ENCODE measurements at regions not wholly inside any gene's neighbourhood (a gene's known extent, or its start where the extent isn't known, plus 50 kb on each side); places are given as distances from the start of the nearest gene placed in this dataset.

- no peak for DNase-seq
- in situ Hi-C loops (cut with MboI; ENCODE audit: low pct_unique_long_range_greater_than_20kb, low sequenced_read_pairs): no loop called here
Observed at GRCh38 chr3:176755977-176756376, 441.3 kb downstream of the TBL1XR1 start.

GRCh38 chr3:176755552-176755951 is 441.7 kb downstream of the TBL1XR1 start:
- no peak for DNase-seq
- in situ Hi-C loops (cut with MboI; ENCODE audit: low pct_unique_long_range_greater_than_20kb, low sequenced_read_pairs): no loop called here

DNA sequence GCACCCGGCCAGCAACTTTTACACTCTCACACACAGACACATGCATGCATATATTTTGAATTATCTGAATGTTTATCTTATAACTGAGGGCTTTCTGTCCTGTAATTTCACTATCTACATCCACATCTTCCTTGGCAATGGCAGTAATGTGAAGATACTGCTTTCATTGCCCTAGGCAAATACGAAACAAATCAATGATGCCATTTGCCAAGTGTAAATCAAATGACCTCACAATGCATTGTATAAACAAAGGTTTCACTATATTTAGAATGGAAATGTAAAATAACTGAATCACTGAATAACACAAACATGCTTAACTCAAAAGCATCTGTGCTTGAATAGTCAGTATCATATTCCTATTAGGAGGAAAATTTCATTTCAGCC is 455.6 kb downstream of the TBL1XR1 start:
- in situ Hi-C loops (cut with MboI; ENCODE audit: low pct_unique_long_range_greater_than_20kb, low sequenced_read_pairs): no loop called here
- DNase-seq: no peak

- DNase-seq: no peak
- in situ Hi-C loops (cut with MboI; ENCODE audit: low pct_unique_long_range_greater_than_20kb, low sequenced_read_pairs): no loop called here
Observed at GRCh38 chr3:176740906-176741663, 456.2 kb downstream of the TBL1XR1 start.

DNA sequence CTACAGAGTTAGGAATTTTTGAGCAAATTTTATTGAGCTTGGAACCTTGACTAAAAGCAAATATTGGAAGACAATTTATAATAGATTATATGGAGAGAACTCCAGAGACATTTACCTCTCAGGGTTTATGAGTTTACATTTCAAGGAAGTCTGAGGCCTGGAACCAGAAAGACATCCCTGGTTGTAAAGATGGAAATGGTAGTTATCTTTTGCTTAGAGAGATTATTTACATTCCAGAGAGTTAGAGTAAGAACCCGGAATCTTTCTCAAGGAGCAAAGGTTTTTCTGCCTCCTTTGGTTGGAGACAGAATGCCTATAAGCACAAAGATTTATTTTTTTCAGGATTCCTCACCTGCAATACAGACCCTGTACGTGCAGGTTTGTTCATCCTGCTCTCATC is 458.1 kb downstream of the TBL1XR1 start:
- in situ Hi-C loops (cut with MboI; ENCODE audit: low pct_unique_long_range_greater_than_20kb, low sequenced_read_pairs): no loop called here
- no peak for DNase-seq

DNA sequence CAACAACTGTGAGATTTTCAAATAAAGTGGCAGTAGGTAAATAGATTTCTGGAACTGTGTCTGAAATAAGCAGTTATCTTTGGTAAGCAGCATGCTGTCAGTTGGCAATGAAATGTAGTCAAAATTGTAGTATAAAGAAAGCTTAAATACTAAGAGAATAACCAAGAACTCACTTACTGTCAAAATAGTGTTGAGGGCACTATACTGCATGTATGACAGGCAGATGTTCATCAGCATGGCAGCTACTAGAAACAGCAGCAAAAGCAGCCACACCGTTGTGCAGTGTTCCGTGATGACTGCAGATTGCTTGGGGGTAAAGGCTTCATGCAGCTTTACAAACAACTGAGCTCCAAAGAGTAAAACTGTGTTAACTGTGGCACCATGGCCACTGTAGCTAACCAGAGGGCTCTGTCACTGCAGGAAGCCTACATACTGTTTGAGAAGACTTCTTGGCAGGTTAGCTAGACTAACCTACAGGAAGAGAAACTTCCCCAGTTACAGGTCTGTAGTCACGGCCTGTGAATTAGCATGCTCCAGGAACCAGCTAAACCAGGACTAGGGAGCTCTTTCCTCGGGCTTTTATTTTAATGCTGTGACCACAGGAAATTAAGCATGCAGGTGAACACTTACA is 459.7 kb downstream of the TBL1XR1 start:
- DNase-seq: no peak
- in situ Hi-C loops (cut with MboI; ENCODE audit: low pct_unique_long_range_greater_than_20kb, low sequenced_read_pairs): no loop called here

- no peak for DNase-seq
- in situ Hi-C loops (cut with MboI; ENCODE audit: low pct_unique_long_range_greater_than_20kb, low sequenced_read_pairs): no loop called here
Observed at GRCh38 chr3:176734146-176734545, 463.1 kb downstream of the TBL1XR1 start.

GRCh38 chr3:176724394-176724759 is 472.9 kb downstream of the TBL1XR1 start:
- no peak for DNase-seq
- in situ Hi-C loops (cut with MboI; ENCODE audit: low pct_unique_long_range_greater_than_20kb, low sequenced_read_pairs): no loop called here

DNA sequence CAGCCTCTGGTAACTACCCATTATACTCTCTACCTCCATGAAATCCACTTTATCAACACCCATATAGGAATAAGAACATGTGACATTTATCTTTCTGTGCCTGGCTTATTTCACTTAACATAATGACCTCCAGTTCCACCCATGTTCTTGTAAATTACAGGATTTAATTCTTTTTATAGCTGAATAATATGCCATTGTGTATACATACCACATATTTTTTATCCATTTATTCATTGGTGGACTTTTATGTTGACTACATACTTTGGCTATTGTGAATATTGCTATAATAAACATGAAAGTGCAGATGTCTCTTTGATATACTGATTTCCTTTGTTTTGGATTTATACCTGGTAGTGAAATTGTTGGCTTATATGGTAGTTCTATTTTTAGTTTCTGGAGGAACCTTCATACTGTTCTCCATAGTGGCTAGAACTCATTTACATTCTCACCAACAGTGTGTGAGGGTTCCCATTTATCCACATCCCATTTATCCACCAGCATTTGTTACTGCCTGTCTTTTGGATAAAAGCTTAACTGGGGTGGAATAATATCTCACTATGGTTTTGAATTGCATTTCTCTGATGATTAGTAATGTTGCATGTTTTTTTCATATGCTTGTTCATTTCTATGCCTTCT is 473.4 kb downstream of the TBL1XR1 start:
- DNase-seq: no peak
- in situ Hi-C loops (cut with MboI; ENCODE audit: low pct_unique_long_range_greater_than_20kb, low sequenced_read_pairs): no loop called here

DNA sequence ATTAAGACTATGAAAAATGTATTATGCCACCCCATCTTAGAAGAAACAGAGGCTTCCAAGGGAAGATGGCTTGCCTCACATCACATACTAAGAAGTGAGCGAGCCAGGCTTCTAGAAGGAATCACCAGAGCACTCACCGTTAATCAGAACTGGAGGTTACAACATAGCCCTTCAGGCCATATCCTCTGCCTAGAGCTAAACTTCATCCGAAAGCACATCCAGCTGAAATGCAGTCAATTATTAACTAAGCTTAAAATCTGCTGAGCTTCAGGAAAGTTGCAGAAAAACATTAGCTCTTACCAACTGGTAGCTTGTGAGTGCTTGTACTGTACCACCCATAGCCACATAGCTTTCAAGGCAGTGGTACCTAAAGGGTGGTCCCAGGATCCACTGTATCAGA is 483.2 kb downstream of the TBL1XR1 start:
- in situ Hi-C loops (cut with MboI; ENCODE audit: low pct_unique_long_range_greater_than_20kb, low sequenced_read_pairs): no loop called here
- no peak for DNase-seq

DNA sequence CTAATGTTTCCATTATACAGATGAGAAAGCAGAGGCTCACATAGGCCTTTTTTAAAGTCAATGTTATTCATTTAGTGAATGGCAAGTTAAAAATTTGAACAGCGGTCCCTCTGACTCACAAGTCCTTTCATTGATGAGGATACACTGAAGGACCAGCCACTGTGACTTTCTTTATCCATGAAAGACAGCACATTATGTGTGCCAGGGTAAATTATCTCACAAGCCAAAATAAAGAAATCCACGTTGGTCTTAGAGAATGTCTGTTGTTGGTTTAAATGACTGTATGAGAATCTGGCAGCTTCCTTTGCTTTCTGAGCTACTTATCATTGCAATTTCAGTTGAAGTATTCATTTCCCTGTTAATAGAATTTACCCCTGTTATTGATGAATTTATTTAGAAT is 485.1 kb downstream of the TBL1XR1 start:
- no peak for DNase-seq
- in situ Hi-C loops (cut with MboI; ENCODE audit: low pct_unique_long_range_greater_than_20kb, low sequenced_read_pairs): no loop called here

- no peak for DNase-seq
- in situ Hi-C loops (cut with MboI; ENCODE audit: low pct_unique_long_range_greater_than_20kb, low sequenced_read_pairs): no loop called here
Observed at GRCh38 chr3:176699288-176699687, 498.0 kb downstream of the TBL1XR1 start.

DNA sequence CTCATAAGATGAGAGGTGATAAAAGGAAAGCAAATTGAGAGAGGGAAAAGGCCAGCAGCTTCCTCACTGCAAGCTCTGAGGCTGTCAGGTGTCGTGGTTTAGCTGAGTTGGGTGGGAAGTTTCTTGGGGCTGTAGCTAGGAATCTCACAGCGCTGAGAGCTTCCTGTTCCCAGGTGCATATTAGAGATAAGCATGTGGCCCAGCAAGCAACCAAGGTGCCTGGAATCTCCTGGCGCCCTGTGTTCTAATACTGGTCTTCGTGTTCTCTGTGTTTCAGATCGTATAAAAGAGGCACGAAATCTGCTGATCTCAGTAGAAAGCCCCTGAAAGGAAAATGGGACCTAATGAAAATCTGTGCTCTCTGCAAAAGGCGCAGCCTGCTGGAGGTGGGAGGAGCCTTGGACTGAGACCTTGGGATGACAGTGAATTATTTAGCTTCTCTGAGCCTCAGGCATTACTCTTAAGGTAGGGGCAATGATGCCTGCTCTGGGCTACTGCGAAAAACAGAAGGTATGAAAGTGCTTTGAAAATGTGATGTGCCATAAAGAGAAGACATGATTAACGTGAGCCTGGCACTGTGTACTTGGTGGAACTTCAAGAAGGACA is 499.9 kb downstream of the TBL1XR1 start:
- no peak for DNase-seq
- in situ Hi-C loops (cut with MboI; ENCODE audit: low pct_unique_long_range_greater_than_20kb, low sequenced_read_pairs): no loop called here

DNA sequence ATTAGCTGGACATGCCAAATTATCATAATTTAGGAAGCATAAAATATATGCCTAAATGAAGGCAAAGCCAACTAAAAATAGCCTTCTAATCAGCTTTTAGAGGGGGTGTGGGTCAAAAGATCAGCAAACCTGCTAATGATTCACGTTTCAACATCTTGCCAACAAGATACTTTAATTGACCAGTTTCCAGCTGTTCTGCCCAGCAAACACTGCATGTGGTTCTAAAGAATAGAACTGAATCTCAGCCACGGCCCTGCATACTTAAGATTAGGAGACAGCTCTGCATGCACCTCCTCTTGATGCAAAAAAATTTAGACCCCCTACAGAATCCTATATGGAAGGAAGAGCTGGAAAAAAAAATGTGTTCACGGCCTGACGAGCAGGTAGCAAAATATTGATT is 500.5 kb downstream of the TBL1XR1 start:
- no peak for DNase-seq

DNA sequence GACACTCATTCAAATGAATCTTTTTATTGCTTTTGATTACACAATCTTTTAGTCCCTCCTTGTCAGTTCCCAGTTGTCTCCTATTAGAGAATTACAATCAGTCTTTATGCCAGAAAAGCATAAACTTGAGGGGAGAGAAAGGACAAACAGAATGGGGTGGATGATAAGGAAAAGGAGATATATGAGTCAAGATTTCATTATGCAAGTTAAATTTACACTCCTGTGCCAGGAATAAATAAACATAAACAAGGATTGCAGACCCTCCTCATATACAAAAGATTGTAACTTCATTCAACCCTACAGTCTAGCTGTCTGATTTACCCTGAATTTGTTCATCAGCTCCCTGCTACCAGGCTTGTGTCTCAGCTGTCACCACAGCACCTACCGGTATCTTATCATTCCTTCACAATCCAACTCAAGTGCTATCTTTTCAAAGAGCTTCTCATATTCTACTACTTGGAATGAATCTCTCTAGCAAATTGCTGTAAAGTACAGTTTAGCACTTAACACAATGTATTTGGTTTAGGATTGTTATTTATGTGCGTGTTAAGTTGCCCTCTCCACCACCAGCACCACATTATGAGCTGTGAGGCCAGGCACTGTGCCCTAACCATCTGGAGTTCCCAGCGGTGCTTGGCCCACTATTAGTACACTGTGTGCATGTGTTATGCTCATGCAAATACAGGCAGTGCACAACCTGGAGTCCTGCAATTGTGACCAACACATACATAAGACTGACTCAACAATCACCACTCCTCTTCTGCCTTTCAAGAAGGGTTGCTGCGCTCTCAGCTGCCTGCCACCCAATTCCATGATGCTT is 504.1 kb downstream of the TBL1XR1 start:
- DNase-seq: no peak
- in situ Hi-C loops (cut with MboI; ENCODE audit: low pct_unique_long_range_greater_than_20kb, low sequenced_read_pairs): no loop called here

More for the DNA sequence above, 500.5 kb downstream of the TBL1XR1 start:
- in situ Hi-C loops (cut with MboI; ENCODE audit: low pct_unique_long_range_greater_than_20kb, low sequenced_read_pairs): no loop called here

DNA sequence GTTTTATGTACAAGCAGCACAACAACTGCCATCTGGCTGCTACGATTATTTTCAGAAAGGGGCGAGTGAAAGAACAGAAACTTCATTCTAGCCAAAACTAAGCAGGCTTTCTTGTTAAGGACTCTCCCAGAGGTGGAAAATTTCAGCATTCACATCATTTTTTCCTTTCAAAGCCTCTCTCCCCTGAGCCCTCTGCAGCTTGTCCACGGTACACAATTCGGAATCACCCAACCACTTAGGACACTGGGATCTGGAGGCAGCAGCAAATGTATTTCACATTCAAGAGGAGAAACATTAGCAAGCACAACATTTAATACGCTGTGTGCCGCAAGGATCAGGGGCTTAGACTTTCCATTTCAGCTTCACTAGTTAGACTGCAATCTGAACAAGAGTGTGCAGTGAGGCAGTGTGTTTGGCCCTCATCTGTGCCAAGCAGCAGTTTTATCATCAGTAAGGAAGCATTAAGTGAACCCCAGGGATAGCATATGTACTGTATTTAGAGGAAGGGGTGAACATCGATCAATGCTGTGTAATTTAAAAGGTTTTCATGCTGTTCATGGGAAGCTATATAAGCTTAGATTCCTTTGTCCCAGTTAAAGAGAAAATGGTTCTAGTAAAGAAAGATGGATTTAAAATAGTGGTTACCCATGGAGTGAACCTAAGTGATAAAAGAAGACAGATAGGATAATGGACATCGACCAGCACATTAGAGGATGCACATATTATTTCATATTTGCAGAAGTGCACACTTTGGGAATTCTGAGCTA is 504.9 kb downstream of the TBL1XR1 start:
- DNase-seq: no peak
- in situ Hi-C loops (cut with MboI; ENCODE audit: low pct_unique_long_range_greater_than_20kb, low sequenced_read_pairs): no loop called here

GRCh38 chr3:176690083-176690869 is 507.0 kb downstream of the TBL1XR1 start:
- in situ Hi-C loops (cut with MboI; ENCODE audit: low pct_unique_long_range_greater_than_20kb, low sequenced_read_pairs): no loop called here
- DNase-seq: no peak

DNA sequence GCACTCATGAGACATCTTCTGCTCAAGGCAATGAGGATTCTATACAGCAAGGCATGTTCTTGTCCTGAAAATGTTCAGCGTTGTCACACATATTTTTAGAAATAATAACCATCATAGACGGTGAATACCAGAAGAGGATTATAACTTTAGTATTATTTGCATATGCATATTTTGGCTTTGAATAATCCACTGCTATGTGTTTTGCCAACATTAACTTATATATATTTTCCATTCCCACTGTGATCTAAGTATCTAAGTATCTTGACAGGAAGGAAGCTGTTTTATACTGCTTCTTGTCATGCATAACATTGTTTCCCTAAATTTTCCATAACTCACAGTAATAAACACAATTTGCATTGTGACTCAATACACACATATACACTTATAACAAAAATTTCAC is 509.5 kb downstream of the TBL1XR1 start:
- in situ Hi-C loops (cut with MboI; ENCODE audit: low pct_unique_long_range_greater_than_20kb, low sequenced_read_pairs): no loop called here
- no peak for DNase-seq
